SH-SY5Y (cell line): ENCODE measurements at regions not wholly inside any gene's neighbourhood (a gene's known extent, or its start where the extent isn't known, plus 50 kb on each side); places are given as distances from the start of the nearest gene placed in this dataset.

Experiments
- GATA2 ChIP-seq: IDR thresholded peaks from 2 replicates; pipeline ENCODE4 v1.6.1; 2011; ENCODE audit warnings: mild to moderate bottlenecking, low read depth, low read length
- GATA3 ChIP-seq: IDR thresholded peaks from 2 replicates; pipeline ENCODE4 v1.6.1; 2011; ENCODE audit warnings: low read depth, mild to moderate bottlenecking, low read length, moderate library complexity

GRCh38 chr1:199448646-199449045 is 578.9 kb upstream of the NR5A2 start:
- TF ChIP-seq GATA3 (no peak), GATA2 (no peak)

- TF ChIP-seq GATA2 (no peak), GATA3 (no peak)
These were observed 578.3 kb upstream of the NR5A2 start for GRCh38 chr1:199449221-199449620.

- no peak for TF ChIP-seq GATA2
These were observed 577.8 kb upstream of the NR5A2 start for GRCh38 chr1:199449681-199450080.

- TF ChIP-seq GATA3 (no peak), GATA2 (no peak)
These were observed 574.9 kb upstream of the NR5A2 start for GRCh38 chr1:199452627-199453026.

GRCh38 chr1:199453723-199454122 is 573.8 kb upstream of the NR5A2 start:
- TF ChIP-seq GATA3 (no peak), GATA2 (no peak)

GRCh38 chr1:199460933-199461332 is 566.6 kb upstream of the NR5A2 start:
- TF ChIP-seq GATA2 (no peak), GATA3 (no peak)

- no peak for TF ChIP-seq GATA3
These were observed 563.9 kb upstream of the NR5A2 start for GRCh38 chr1:199463521-199464127.

- no peak for TF ChIP-seq GATA2
- no peak for TF ChIP-seq GATA3
These were observed 560.5 kb upstream of the NR5A2 start for GRCh38 chr1:199466961-199467360.

GRCh38 chr1:199472018-199472417 is 555.5 kb upstream of the NR5A2 start:
- TF ChIP-seq GATA3, result no peak
- no peak for TF ChIP-seq GATA2

- TF ChIP-seq GATA3, result no peak
- no peak for TF ChIP-seq GATA2
These were observed 554.5 kb upstream of the NR5A2 start for GRCh38 chr1:199472978-199473377.

- TF ChIP-seq GATA3, result no peak
These were observed 552.8 kb upstream of the NR5A2 start for GRCh38 chr1:199474738-199475137.

GRCh38 chr1:199482426-199482825 is 545.1 kb upstream of the NR5A2 start:
- TF ChIP-seq GATA2, result no peak
- no peak for TF ChIP-seq GATA3

GRCh38 chr1:199489594-199489993 is 537.9 kb upstream of the NR5A2 start:
- TF ChIP-seq GATA3 (no peak), GATA2 (no peak)

GRCh38 chr1:199490769-199491527 is 536.6 kb upstream of the NR5A2 start:
- TF ChIP-seq GATA2 (no peak), GATA3 (no peak)

- TF ChIP-seq GATA3, result no peak
- no peak for TF ChIP-seq GATA2
These were observed 532.1 kb upstream of the NR5A2 start for GRCh38 chr1:199495432-199495831.
